GM21360 (cell line): ENCODE measurements at regions not wholly inside any gene's neighbourhood (a gene's known extent, or its start where the extent isn't known, plus 50 kb on each side); places are given as distances from the start of the nearest gene placed in this dataset.
"Not testable (repeated sequence)": the region's sequence is repeated elsewhere in the genome, so short reads cannot be mapped to it uniquely, and the experiment has no call there.

Source experiments
- ATAC-seq: cut with Tn5 transposase; IDR thresholded peaks from one replicate; pipeline ENCODE4 v1.9.1; 2021; ENCODE audit warnings: mild to moderate bottlenecking, moderate library complexity; ENCODE audit not compliant: unreplicated experiment

DNA sequence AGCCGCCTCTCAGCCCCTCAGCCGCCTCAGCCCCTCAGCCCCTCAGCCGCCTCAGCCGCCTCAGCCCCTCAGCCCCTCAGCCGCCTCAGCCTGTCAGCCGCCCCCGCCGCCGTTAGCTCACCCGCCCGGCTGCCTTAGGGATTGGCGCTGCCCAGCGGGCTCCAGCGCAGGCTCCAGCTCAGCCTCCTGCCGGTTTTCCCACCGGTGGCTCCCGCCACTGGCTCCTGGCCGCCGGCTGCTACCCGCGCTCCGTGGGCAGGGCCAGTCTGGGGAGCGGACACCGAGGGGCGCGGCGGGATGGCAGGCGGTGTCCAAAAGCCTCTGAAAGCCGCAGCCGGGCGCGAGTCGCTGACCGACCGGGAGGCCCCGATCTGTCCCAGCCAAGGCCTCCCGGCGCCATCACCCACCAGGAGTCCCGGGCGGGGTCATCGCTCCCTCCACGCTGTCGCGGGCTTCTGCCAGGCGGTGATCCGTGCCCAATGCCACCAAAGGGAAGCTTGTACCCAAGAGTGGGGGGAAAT lies 1532.7 kb downstream of the REEP3 start:
- ATAC-seq: not testable (repeated sequence)

GRCh38 chr10:65054701-65055100 lies 1533.5 kb downstream of the REEP3 start:
- ATAC-seq: not testable (repeated sequence)

DNA sequence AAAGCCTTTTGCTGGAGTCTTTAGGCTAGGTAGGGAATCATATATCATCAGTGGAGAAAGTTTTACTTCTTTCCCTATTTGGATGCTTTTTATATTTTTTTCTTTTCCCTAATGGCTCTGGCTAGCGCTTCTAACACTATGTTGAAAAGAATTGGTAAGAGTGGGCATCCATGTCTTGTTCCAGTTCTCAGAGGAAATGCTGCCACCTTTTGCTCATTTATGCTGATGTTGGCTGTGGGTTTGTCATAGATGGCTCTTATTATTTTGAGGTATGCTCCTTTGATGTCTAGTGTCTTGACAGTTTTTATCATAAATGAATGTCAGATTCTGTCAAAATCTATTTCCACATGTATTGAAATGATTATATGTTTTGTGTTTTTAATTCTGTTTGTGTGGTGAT lies 1544.1 kb downstream of the REEP3 start:
- no peak for ATAC-seq

- no peak for ATAC-seq
These were observed 1562.0 kb downstream of the REEP3 start for GRCh38 chr10:65083222-65083621.

- no peak for ATAC-seq
These were observed 1569.8 kb downstream of the REEP3 start for GRCh38 chr10:65090991-65091390.

DNA sequence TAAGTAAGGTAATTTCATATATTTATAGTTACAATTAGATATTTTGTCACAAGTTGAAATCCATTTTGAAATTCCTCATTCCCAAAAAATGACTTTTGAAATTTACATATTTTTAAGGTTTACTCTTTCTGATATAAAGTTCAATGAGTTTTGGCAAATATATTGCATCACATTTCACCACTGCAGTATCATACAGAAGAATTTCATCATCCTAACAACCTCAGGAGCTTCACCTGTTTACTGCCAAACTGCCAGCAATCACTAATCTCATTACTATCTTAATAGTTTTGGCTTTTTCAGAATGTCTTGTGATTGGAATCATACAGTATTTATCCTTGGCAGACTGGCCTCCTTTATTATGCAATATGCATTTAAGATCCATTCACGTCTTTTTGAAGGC lies 1578.9 kb downstream of the REEP3 start:
- ATAC-seq: no peak

DNA sequence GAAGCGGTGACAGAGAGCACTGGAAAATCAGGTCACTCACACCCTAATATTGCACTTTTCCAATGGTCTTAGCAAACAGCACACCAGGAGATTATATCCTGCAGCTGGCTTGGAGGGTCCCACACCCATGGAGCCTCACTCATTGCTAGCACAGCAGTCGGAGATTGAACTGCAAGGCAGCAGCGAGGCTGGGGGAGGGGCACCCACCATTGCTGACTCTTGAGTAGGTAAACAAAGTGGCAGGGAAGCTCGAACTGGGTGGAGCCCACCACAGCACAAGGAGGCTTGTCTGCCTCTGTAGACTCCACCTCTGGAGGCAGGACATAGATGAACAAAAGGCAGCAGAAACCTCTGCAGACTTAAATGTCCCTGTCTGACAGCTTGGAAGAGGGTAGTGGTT lies 1579.7 kb downstream of the REEP3 start:
- ATAC-seq: not testable (repeated sequence)

DNA sequence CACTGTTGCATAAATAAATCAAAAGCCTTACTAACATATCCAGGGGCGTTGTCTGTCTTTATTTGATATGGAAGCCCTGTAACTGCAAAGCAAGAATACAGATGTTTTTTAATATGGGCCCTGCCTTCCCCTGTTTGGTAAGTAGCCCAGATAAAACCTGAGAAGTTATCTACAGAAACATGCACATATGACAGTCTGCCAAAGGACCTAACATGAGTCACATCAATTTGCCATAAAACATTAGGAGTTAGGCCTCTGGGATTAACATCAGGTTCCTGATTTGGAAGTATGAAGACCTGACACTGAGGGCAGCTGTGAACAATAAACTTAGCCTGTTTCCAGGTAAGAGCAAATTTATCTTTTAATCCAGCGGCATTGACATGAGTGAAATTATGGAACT lies 1588.8 kb downstream of the REEP3 start:
- ATAC-seq: no peak

- not testable (repeated sequence) for ATAC-seq
These were observed 1589.9 kb downstream of the REEP3 start for GRCh38 chr10:65111059-65111458.

DNA sequence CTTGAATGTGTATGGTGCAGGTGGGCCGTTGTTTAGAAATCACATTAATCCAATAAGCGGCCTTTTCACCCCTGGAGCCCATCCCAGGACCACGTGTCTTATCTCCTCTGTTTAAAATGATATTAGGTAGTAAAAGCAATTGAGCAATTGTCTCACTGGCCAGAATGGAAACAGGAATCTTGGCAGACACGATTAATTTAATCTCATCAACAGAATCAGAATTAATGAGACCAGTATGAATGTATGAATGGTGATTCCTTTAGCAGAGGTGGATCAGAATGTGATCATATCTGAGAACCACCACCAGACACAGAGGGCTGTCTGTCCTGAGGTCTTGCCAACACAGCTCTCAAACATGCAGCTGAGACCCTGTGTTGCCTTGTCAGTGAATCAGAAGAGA lies 1591.4 kb downstream of the REEP3 start:
- no peak for ATAC-seq

DNA sequence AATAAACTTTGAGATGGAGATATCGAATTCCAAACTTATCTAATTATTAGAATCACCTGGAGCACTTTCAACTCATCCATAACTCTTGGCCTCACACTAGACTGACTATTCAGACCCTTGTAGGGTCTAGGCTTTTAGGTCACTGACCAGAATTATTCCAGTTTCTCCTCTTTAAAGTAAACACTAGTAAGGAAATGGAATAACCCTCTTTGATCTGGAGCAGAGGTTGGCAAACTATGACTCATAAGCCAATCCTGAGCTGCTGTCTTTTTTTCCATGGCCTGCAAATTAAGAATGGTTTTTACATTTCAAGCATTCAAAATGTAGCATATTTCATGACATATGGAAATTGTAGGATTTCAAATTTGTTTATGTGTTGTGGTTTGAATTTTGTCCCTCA lies 1601.9 kb downstream of the REEP3 start:
- no peak for ATAC-seq

- no peak for ATAC-seq
These were observed 1604.0 kb downstream of the REEP3 start for GRCh38 chr10:65125212-65125611.

GRCh38 chr10:65126288-65126687 lies 1605.1 kb downstream of the REEP3 start:
- no peak for ATAC-seq

DNA sequence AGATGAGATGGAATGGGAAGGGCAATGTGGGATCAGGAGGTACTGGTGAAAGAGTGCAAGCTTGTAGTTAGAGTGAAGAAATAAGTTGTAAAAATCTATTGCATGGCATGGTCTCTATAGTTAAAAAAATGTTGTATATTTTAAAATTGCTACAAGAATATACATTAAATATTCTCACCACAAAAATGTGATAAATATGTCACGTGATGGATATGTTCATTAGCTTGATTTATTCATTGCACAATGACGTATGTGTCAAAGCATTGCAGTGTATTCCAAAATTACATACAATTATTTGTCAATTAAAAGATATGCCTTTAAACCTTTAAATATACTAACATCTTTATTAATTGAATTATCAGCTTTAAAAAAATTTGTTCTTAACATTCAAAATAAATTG lies 1607.1 kb downstream of the REEP3 start:
- no peak for ATAC-seq

DNA sequence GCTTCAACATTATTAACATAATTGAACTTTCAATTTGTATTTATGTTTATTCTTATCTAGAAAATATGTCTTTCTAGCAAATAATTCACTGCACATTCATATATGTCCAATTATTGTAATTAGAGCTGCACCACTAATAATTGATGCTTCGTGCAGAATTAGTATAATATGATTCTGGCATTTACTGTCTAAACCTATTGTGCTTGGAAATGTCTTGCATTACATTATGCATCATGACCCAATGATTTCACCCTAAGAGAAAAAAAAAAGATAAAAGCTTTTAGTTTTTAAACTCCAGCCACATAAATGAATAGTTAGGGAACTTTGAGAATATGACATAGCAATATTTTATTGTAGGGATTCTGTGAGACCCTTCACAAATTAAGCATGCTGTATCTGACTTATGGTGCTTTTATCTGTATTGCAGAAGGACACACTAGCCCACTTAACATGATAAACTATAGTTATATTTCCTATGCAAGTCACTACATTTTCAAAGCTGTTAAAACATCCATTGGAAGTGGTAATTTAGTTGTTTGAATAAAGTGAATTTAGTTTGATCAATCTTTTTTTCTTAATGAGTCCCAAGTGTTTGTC lies 1609.1 kb downstream of the REEP3 start:
- no peak for ATAC-seq

GRCh38 chr10:65133652-65134051 lies 1612.5 kb downstream of the REEP3 start:
- no peak for ATAC-seq

DNA sequence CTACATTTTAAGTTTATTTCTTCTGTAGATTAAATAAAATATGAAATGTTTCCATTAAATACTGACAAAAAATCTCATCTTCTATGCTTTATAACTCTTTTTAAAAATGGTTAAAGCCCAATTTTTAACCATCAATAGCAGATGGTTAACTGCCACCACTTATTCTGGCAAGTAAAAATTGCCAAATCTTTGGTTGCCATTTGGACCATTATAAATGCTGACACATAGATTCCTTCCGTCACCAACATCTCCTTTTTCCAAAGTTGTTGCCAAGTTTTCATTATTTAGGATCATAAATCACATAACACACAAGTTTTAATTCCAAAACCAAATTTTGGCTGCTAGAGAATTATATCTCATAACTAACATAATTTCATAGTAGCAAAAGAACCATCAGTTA lies 1614.3 kb downstream of the REEP3 start:
- ATAC-seq: no peak

DNA sequence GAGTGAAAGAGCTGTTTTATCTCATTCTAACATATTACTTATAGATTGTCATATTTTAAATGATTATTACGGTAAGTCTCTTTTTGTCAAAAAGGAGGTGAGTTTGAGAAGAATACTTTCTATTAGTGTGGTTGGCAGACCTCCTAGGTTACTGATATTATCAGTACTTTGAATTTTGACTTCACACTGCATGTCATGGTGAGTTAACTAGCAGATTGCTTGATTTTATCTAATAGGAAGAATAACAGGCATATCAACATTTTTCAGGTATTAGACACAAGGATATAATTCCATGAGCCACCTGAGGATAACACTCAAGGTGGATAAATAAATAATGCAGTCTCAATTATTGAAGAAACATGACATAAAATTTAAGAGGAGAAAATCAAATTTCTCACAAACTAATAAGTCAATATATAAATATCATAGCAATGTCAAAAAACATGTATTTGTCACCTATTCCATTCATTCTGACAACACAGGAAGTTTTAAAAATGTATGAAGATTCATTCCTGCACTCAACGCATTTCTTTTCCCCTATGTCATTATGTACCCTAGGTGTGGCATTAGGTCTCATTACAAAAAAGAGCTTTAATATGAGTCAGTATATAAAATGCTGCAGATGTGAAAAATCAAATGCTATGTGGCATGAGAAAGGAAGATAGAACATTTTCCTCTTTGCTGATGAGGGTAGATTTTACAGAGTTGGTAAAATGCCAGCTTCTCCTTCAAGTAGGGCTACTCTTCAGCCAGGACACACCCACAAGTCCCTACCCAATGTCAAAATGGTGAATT lies 1621.6 kb downstream of the REEP3 start:
- ATAC-seq: no peak

DNA sequence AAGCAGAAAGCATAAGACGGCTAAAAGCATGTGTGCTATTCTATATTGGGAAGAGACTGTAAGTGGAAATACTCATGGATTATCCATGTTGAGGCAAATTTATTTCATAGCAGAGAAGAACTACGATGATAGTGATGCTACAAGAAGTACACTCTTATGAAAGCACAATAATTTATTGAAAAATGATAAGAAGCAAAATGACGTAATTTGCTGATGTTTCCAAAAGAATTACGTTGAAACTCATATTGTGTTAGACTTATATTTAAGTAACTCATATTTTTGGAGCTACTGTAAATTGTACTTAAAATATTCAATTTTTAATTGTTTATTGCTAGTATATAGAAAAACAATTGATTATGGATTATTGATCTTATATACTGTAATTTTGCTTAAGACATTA lies 1622.5 kb downstream of the REEP3 start:
- no peak for ATAC-seq

GRCh38 chr10:65149878-65150277 lies 1628.7 kb downstream of the REEP3 start:
- no peak for ATAC-seq

GRCh38 chr10:65166272-65166671 lies 1645.1 kb downstream of the REEP3 start:
- no peak for ATAC-seq

DNA sequence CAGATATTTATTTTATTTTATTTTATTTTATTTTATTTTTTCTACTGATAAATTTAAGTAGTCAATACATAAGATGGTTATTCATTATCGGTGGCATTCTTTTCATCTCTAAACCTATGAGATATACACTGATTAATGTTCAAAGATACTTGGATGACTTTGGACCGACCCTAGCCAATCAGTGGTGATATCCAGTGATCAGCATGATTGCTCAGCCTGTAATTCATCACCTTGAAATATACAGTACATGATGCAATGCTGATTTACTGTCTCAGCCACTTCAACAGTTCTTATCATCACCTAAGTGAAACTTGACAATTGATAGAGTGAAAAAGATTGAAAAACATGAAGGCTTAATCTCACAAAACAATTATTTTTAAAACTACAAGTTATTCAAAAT lies 1651.0 kb downstream of the REEP3 start:
- no peak for ATAC-seq
